GM12865 (cell line): ENCODE measurements at regions not wholly inside any gene's neighbourhood (a gene's known extent, or its start where the extent isn't known, plus 50 kb on each side); places are given as distances from the start of the nearest gene placed in this dataset.
A peak's percentile ranks its signal among the peaks of the same experiment; 100 is the strongest.

Experiments used
- DNase-seq: peaks from one replicate; pipeline ENCODE4 v3.0.0; 2010; ENCODE audit warnings: low read depth
- H3K4me3 ChIP-seq: 2 replicates; pipeline ENCODE4 v1.5.1; 2011; ENCODE audit warnings: mild to moderate bottlenecking, low read depth, low read length, control low read depth
- CTCF ChIP-seq: IDR thresholded peaks from 2 replicates; pipeline ENCODE4 v1.5.1; 2011; ENCODE audit warnings: low read length, control low read depth, low read depth, inconsistent platforms; ENCODE audit not compliant: insufficient read depth; ENCODE audit errors: missing control alignments

- peak; percentile 73 for TF ChIP-seq CTCF
- peak; percentile 80 for DNase-seq
- H3K4me3 ChIP-seq = no peak overlapping the region
Observed at GRCh38 chr18:24726727-24727492, 266.5 kb downstream of the HRH4 start.

- DNase-seq = no peak
- H3K4me3 ChIP-seq = no peak overlapping the region
- TF ChIP-seq CTCF = no peak
Observed at GRCh38 chr18:24727685-24728084, 267.2 kb downstream of the HRH4 start.

GRCh38 chr18:24731158-24731557 is 270.7 kb downstream of the HRH4 start:
- no peak for TF ChIP-seq CTCF
- peak; percentile 16 for DNase-seq
- H3K4me3 ChIP-seq = no peak overlapping the region

- DNase-seq = no peak
- H3K4me3 ChIP-seq = no peak overlapping the region
- TF ChIP-seq CTCF = no peak
Observed at GRCh38 chr18:24731981-24732380, 271.5 kb downstream of the HRH4 start.

GRCh38 chr18:24734058-24734457 is 273.6 kb downstream of the HRH4 start:
- DNase-seq = no peak
- TF ChIP-seq CTCF = no peak
- no peak overlapping the region for H3K4me3 ChIP-seq

- TF ChIP-seq CTCF = no peak
- no peak overlapping the region for H3K4me3 ChIP-seq
- DNase-seq = no peak
Observed at GRCh38 chr18:24735624-24736231, 275.3 kb downstream of the HRH4 start.
